PC-3 (cell line): ENCODE measurements at regions not wholly inside any gene's neighbourhood (a gene's known extent, or its start where the extent isn't known, plus 50 kb on each side); places are given as distances from the start of the nearest gene placed in this dataset.

Experiments used
- CTCF ChIP-seq: fragments of 300-600 bp; sonication (generic); conservative IDR thresholded peaks from 2 replicates; pipeline ENCODE4 v1.5.1; 2017; ENCODE audit warnings: antibody characterized with exemption, low read depth, mild to moderate bottlenecking, low read length
- EZH2 ChIP-seq: fragments of 300-600 bp; sonication (generic); IDR thresholded peaks from one replicate; pipeline ENCODE4 v1.6.1; 2017; ENCODE audit warnings: antibody characterized with exemption, mild to moderate bottlenecking, low read length; ENCODE audit not compliant: unreplicated experiment

GRCh38 chr6:120569714-120570113 is 764.6 kb downstream of the TBC1D32 start:
- no peak for TF ChIP-seq CTCF
- no peak for TF ChIP-seq EZH2
